ENCODE measurements at regions not wholly inside any gene's neighbourhood (a gene's known extent, or its start where the extent isn't known, plus 50 kb on each side); places are given as distances from the start of the nearest gene placed in this dataset.

DNA sequence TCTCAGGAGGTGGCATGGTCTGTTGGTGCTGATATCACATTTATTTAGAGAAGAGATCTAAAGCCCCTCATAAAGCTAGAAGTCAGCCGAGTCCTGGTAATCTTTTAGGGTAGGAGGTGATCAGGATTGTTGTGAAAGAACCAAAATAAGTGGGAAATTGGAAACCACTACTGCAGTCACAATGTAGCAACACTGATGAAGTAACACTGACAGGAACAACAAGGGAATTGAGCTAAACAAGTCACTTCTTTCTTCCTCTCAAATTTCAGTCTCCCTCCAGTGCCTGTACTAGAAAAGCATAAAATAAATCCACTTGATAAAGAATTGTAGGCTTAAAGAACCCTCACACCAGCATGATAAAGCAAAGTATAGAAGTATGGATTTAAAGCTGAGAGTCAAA is 1509.0 kb downstream of the GRIK2 start:
- 19% methylated on average over 1 of the region's 1 CpG for WGBS (ENCODE audit: low lambda C conversion rate)
- ChIA-PET CTCF (interaction anchor here (1.0 kb wide), 1 partner anchor 35 kb away, joined by 3 read pairs; no protein-coding TSS in a partner anchor), POLR2A (no interaction called here)
- no peak overlapping the region for H2AFZ ChIP-seq (ENCODE audit: low read depth)
- H3F3A ChIP-seq (replicated peaks; ENCODE audit: insufficient read depth), result no peaks in the 10 kb centered on the region
- no peaks in the 10 kb centered on the region for H4K20me1 ChIP-seq (ENCODE audit: insufficient read depth)
- DNase-seq, result no peak
- H3K9me2 ChIP-seq, result no peaks in the 10 kb centered on the region
- H3K9me3 ChIP-seq, result no peaks in the 10 kb centered on the region
- no peaks in the 10 kb centered on the region for H3K79me2 ChIP-seq (ENCODE audit: insufficient read depth)
- no peak overlapping the region for H3K4me2 ChIP-seq
- no peak overlapping the region for H3K27ac ChIP-seq (ENCODE audit: low read depth in 2 of 2, low read length in 1 of 2)
- no peaks in the 10 kb centered on the region for H3K27me3 ChIP-seq (ENCODE audit: insufficient read depth)
- no peaks in the 10 kb centered on the region for H3K36me3 ChIP-seq (replicated peaks in 1 of 2; ENCODE audit: control insufficient read depth in 1 of 2, insufficient read depth in 2 of 2, low read length in 1 of 2)
- H3K4me1 ChIP-seq (ENCODE audit: control insufficient read depth in 1 of 2, insufficient read depth in 2 of 2, low read depth in 1 of 2, low read length in 1 of 2), result no peaks in the 10 kb centered on the region
- H3K9ac ChIP-seq, result no peak overlapping the region
- TF ChIP-seq, protein P1, sequence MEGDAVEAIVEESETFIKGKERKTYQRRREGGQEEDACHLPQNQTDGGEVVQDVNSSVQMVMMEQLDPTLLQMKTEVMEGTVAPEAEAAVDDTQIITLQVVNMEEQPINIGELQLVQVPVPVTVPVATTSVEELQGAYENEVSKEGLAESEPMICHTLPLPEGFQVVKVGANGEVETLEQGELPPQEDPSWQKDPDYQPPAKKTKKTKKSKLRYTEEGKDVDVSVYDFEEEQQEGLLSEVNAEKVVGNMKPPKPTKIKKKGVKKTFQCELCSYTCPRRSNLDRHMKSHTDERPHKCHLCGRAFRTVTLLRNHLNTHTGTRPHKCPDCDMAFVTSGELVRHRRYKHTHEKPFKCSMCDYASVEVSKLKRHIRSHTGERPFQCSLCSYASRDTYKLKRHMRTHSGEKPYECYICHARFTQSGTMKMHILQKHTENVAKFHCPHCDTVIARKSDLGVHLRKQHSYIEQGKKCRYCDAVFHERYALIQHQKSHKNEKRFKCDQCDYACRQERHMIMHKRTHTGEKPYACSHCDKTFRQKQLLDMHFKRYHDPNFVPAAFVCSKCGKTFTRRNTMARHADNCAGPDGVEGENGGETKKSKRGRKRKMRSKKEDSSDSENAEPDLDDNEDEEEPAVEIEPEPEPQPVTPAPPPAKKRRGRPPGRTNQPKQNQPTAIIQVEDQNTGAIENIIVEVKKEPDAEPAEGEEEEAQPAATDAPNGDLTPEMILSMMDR (IDR thresholded peaks at IDR 0.05), result no peak
- TF ChIP-seq EP300 (IDR thresholded peaks at IDR 0.05; ENCODE audit: borderline replicate concordance in 1 of 2, low read depth in 1 of 2, low read length in 1 of 2), result no peak
- no peak overlapping the region for H3K4me3 ChIP-seq (ENCODE audit: low read depth in 2 of 2, low read length in 1 of 2)

DNA sequence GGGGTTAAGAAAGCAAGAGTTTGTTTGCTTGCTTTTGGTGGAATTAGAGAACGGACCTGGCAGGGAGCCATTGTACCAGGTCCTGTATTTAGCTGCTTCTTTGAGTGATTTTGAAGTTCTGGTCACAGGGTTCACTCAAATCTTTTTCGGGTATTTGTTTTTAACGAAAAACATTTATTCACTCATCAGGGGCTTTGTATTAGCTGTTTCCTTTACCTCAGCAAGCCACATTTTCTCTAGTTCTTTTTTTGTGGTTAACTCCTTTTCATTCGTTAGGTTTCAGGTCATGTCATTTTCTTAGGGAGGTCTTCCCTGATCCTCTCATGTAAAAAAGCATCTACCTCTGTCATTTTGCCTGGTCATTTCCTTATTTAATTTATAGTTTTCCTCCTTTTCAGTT is 1502.2 kb downstream of the GRIK2 start:
- Histone ChIP-seq H3K27me3 (ENCODE audit: insufficient read depth) (no peaks in the 10 kb centered on the region), H3K4me2 (no peak overlapping the region), H3K36me3 (replicated peaks in 1 of 2; ENCODE audit: control insufficient read depth in 1 of 2, insufficient read depth in 2 of 2, low read length in 1 of 2) (no peaks in the 10 kb centered on the region), H2AFZ (ENCODE audit: low read depth) (no peak overlapping the region), H3F3A (replicated peaks; ENCODE audit: insufficient read depth) (no peaks in the 10 kb centered on the region), H3K9me2 (no peaks in the 10 kb centered on the region), H3K4me3 (ENCODE audit: low read depth in 2 of 2, low read length in 1 of 2) (no peak overlapping the region), H3K27ac (ENCODE audit: low read depth in 2 of 2, low read length in 1 of 2) (no peak overlapping the region), H4K20me1 (ENCODE audit: insufficient read depth) (no peaks in the 10 kb centered on the region), H3K9me3 (no peaks in the 10 kb centered on the region), H3K79me2 (ENCODE audit: insufficient read depth) (no peaks in the 10 kb centered on the region), H3K9ac (no peak overlapping the region), H3K4me1 (ENCODE audit: control insufficient read depth in 1 of 2, insufficient read depth in 2 of 2, low read depth in 1 of 2, low read length in 1 of 2) (no peaks in the 10 kb centered on the region)
- TF ChIP-seq, protein P1 (IDR thresholded peaks at IDR 0.05), result no peak
- TF ChIP-seq RXRA (IDR thresholded peaks at IDR 0.05; ENCODE audit: borderline replicate concordance, low read depth) (no peak), CHD2 (IDR thresholded peaks at IDR 0.05; ENCODE audit: low read length, partially characterized antibody) (no peak), RAD21 (IDR thresholded peaks at IDR 0.05; ENCODE audit: low read length) (no peak), ELF1 (IDR thresholded peaks at IDR 0.05) (no peak), FOSL2 (IDR thresholded peaks at IDR 0.05; ENCODE audit: borderline replicate concordance, low read depth) (no peak), NFIC (IDR thresholded peaks at IDR 0.05; ENCODE audit: borderline replicate concordance) (no peak)
- TF ChIP-seq, protein P2, sequence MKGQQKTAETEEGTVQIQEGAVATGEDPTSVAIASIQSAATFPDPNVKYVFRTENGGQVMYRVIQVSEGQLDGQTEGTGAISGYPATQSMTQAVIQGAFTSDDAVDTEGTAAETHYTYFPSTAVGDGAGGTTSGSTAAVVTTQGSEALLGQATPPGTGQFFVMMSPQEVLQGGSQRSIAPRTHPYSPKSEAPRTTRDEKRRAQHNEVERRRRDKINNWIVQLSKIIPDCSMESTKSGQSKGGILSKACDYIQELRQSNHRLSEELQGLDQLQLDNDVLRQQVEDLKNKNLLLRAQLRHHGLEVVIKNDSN (IDR thresholded peaks at IDR 0.05; ENCODE audit: borderline replicate concordance, low read depth), result no peak
- TF ChIP-seq, protein P3, sequence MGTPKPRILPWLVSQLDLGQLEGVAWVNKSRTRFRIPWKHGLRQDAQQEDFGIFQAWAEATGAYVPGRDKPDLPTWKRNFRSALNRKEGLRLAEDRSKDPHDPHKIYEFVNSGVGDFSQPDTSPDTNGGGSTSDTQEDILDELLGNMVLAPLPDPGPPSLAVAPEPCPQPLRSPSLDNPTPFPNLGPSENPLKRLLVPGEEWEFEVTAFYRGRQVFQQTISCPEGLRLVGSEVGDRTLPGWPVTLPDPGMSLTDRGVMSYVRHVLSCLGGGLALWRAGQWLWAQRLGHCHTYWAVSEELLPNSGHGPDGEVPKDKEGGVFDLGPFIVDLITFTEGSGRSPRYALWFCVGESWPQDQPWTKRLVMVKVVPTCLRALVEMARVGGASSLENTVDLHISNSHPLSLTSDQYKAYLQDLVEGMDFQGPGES (IDR thresholded peaks at IDR 0.05; ENCODE audit: low read depth, low read length), result no peak
- TF ChIP-seq, protein P4, sequence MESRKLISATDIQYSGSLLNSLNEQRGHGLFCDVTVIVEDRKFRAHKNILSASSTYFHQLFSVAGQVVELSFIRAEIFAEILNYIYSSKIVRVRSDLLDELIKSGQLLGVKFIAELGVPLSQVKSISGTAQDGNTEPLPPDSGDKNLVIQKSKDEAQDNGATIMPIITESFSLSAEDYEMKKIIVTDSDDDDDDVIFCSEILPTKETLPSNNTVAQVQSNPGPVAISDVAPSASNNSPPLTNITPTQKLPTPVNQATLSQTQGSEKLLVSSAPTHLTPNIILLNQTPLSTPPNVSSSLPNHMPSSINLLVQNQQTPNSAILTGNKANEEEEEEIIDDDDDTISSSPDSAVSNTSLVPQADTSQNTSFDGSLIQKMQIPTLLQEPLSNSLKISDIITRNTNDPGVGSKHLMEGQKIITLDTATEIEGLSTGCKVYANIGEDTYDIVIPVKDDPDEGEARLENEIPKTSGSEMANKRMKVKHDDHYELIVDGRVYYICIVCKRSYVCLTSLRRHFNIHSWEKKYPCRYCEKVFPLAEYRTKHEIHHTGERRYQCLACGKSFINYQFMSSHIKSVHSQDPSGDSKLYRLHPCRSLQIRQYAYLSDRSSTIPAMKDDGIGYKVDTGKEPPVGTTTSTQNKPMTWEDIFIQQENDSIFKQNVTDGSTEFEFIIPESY (IDR thresholded peaks at IDR 0.05; ENCODE audit: borderline replicate concordance, low read depth), result no peak
- ChIA-PET CTCF (no interaction called here), POLR2A (no interaction called here)
- DNase-seq, result no peak
- 44% methylated on average over 4 of the region's 4 CpGs for WGBS (ENCODE audit: low lambda C conversion rate)
